Loucy (cell line): ENCODE measurements at regions not wholly inside any gene's neighbourhood (a gene's known extent, or its start where the extent isn't known, plus 50 kb on each side); places are given as distances from the start of the nearest gene placed in this dataset.

Source experiments
- H2AFZ ChIP-seq: fragments of 200-600 bp; sonication (generic); 2 replicates; pipeline ENCODE4 v1.6.0; 2016; ENCODE audit warnings: antibody characterized with exemption, mild to moderate bottlenecking, low read length, moderate library complexity
- H3F3A ChIP-seq: fragments of 200-600 bp; 2 replicates; pipeline ENCODE4 v1.6.0; 2016; ENCODE audit warnings: antibody characterized with exemption, low read depth, mild to moderate bottlenecking
- H3K27me3 ChIP-seq: fragments of 200-600 bp; sonication (generic); 2 replicates; pipeline ENCODE4 v1.6.1; 2014; ENCODE audit warnings: low read length, mild to moderate bottlenecking; ENCODE audit not compliant: insufficient read depth, poor library complexity, severe bottlenecking
- H3K36me3 ChIP-seq: fragments of 200-600 bp; sonication (generic); 2 replicates; pipeline ENCODE4 v1.6.1; 2016; ENCODE audit warnings: low read length; ENCODE audit not compliant: insufficient read depth
- H3K4me1 ChIP-seq: fragments of 200-600 bp; sonication (generic); 2 replicates; pipeline ENCODE4 v1.5.1; 2014; ENCODE audit warnings: low read length, mild to moderate bottlenecking; ENCODE audit not compliant: insufficient read depth, poor library complexity, severe bottlenecking
- H3K4me2 ChIP-seq: fragments of 200-600 bp; sonication (generic); 2 replicates; pipeline ENCODE4 v1.6.0; 2014; ENCODE audit warnings: antibody characterized with exemption, low read length, low read depth, mild to moderate bottlenecking; ENCODE audit not compliant: poor library complexity, severe bottlenecking
- H3K4me3 ChIP-seq: fragments of 200-600 bp; sonication (generic); 2 replicates; pipeline ENCODE4 v1.5.1; 2014; ENCODE audit warnings: low read length, mild to moderate bottlenecking, mixed read lengths; ENCODE audit not compliant: poor library complexity, severe bottlenecking
- H3K79me2 ChIP-seq: fragments of 200-600 bp; sonication (generic); 2 replicates; pipeline ENCODE4 v1.6.1; 2014; ENCODE audit warnings: low read length; ENCODE audit not compliant: insufficient read depth
- H3K9ac ChIP-seq: fragments of 200-600 bp; sonication (generic); 2 replicates; pipeline ENCODE4 v1.6.0; 2014; ENCODE audit warnings: mild to moderate bottlenecking, low read depth, low read length, moderate library complexity; ENCODE audit not compliant: poor library complexity, severe bottlenecking
- H3K9me2 ChIP-seq: fragments of 200-600 bp; sonication (generic); replicated peaks from 2 replicates; pipeline ENCODE4 v1.6.1; 2016; ENCODE audit warnings: low read depth, low read length, mixed read lengths
- H3K9me3 ChIP-seq: fragments of 200-600 bp; sonication (generic); 2 replicates; pipeline ENCODE4 v1.6.1; 2014; ENCODE audit warnings: mild to moderate bottlenecking, antibody characterized with exemption, low read length, low read depth; ENCODE audit not compliant: insufficient read depth
- H4K20me1 ChIP-seq: fragments of 200-600 bp; sonication (generic); 2 replicates; pipeline ENCODE4 v1.6.0; 2014; ENCODE audit warnings: antibody characterized with exemption, low read length, mild to moderate bottlenecking; ENCODE audit not compliant: insufficient read depth, poor library complexity, severe bottlenecking
- EZH2phosphoT487 ChIP-seq: fragments of 200-600 bp; IDR thresholded peaks from 2 replicates; pipeline ENCODE4 v1.6.1; 2018; ENCODE audit warnings: antibody characterized with exemption, mild to moderate bottlenecking, moderate library complexity, borderline replicate concordance
- TF ChIP-seq, protein P1 (sequence below): fragments of 200-600 bp; sonication (generic); conservative IDR thresholded peaks from 2 replicates; pipeline ENCODE4 v1.5.1; 2014; ENCODE audit warnings: mild to moderate bottlenecking, antibody characterized with exemption, low read length

DNA sequence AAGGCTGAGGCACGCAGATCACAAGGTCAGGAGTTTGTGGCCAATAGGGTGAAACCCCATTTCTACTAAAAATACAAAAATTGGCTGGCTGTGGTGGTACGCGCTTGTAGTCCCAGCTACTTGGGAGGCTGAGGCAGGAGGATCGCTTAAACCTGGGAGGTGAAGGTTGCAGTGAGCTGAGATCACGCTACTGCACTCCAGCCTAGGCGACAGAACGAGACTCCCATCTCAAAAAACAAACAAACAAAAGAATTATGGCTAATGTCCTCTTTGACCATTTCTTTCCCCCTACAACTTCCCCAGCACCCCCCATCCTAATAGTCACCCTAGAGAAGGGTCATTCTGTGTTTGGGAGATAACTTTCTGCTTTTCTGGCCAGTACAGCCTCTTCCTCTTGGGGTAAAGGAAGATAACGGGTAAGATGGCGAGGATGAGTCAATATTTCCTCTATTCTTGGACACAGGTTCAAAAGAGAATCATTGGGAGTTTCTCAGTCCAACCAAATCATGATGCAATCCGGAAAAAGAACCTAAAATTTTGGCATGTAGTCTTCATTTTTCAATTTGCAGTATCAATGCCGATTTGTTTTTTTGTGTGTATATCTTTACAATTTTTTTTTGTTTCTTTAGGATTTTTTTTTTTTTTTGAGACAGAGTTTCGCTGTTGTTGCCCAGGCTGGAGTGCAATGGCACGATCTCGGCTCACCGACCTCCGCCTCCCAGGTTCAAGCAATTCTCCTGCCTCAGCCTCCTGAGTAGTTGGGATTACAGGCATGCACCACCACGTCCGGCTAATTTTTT lies 107.6 kb upstream of the MED13 start:
- Histone ChIP-seq H3K4me1 (no peaks in the 10 kb centered on the region), H3K9ac (no peak overlapping the region), H3K9me3 (no peaks in the 10 kb centered on the region), H3K36me3 (no peaks in the 10 kb centered on the region), H3K9me2 (no peaks in the 10 kb centered on the region), H3K27me3 (no peaks in the 10 kb centered on the region), H2AFZ (no peak overlapping the region), H4K20me1 (no peaks in the 10 kb centered on the region), H3K79me2 (no peaks in the 10 kb centered on the region), H3F3A (no peaks in the 10 kb centered on the region), H3K4me2 (no peak overlapping the region), H3K4me3 (no peak overlapping the region)
- TF ChIP-seq, protein P1, sequence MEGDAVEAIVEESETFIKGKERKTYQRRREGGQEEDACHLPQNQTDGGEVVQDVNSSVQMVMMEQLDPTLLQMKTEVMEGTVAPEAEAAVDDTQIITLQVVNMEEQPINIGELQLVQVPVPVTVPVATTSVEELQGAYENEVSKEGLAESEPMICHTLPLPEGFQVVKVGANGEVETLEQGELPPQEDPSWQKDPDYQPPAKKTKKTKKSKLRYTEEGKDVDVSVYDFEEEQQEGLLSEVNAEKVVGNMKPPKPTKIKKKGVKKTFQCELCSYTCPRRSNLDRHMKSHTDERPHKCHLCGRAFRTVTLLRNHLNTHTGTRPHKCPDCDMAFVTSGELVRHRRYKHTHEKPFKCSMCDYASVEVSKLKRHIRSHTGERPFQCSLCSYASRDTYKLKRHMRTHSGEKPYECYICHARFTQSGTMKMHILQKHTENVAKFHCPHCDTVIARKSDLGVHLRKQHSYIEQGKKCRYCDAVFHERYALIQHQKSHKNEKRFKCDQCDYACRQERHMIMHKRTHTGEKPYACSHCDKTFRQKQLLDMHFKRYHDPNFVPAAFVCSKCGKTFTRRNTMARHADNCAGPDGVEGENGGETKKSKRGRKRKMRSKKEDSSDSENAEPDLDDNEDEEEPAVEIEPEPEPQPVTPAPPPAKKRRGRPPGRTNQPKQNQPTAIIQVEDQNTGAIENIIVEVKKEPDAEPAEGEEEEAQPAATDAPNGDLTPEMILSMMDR, result no peak

DNA sequence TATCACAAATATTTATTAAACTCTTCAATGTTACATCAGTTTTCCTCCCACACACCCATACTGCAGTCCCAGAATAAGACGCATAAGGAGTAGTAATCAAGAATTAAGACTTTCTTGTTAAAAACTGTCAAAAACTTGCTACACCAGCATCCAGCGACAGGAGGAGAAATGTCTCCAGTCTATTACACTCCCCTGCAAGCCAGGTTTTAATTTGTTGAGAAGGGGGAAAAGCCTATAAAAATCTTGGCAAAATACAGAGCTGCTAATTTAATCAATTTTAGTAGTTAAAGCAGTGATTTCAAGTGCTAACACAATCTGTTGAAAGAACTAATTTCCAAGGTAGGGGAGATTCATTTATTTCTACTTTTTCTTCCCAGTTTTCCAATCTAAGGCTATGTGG lies 102.0 kb upstream of the MED13 start:
- no peaks in the 10 kb centered on the region for H4K20me1 ChIP-seq
- TF ChIP-seq EZH2phosphoT487, result no peak
- TF ChIP-seq, protein P1, result no peak
- H2AFZ ChIP-seq, result no peak overlapping the region
- H3K9me3 ChIP-seq, result no peaks in the 10 kb centered on the region
- no peaks in the 10 kb centered on the region for H3K27me3 ChIP-seq
- peaks cover 7% of the 10 kb centered on the region for H3K4me1 ChIP-seq
- H3K79me2 ChIP-seq, result no peaks in the 10 kb centered on the region
- H3K9ac ChIP-seq, result no peak overlapping the region
- no peaks in the 10 kb centered on the region for H3F3A ChIP-seq
- no peak overlapping the region for H3K4me2 ChIP-seq
- H3K9me2 ChIP-seq, result no peaks in the 10 kb centered on the region
- no peak overlapping the region for H3K4me3 ChIP-seq
- no peaks in the 10 kb centered on the region for H3K36me3 ChIP-seq

- TF ChIP-seq, protein P1, result no peak
- no peak for TF ChIP-seq EZH2phosphoT487
- no peaks in the 10 kb centered on the region for H3K36me3 ChIP-seq
- no peak overlapping the region for H3K4me3 ChIP-seq
- H3K9me2 ChIP-seq, result no peaks in the 10 kb centered on the region
- H2AFZ ChIP-seq, result no peak overlapping the region
- H3K9me3 ChIP-seq, result no peaks in the 10 kb centered on the region
- peak overlapping the region; percentile 17 for H3K4me2 ChIP-seq
- no peaks in the 10 kb centered on the region for H3K79me2 ChIP-seq
- no peaks in the 10 kb centered on the region for H4K20me1 ChIP-seq
- no peaks in the 10 kb centered on the region for H3F3A ChIP-seq
- H3K4me1 ChIP-seq, result peaks cover 7% of the 10 kb centered on the region
- no peaks in the 10 kb centered on the region for H3K27me3 ChIP-seq
- H3K9ac ChIP-seq, result no peak overlapping the region
Observed at GRCh38 chr17:62164747-62165722, 100.0 kb upstream of the MED13 start.
